Neural progenitor cell (in vitro differentiated cells): ENCODE measurements at regions not wholly inside any gene's neighbourhood (a gene's known extent, or its start where the extent isn't known, plus 50 kb on each side); places are given as distances from the start of the nearest gene placed in this dataset.

Experiments used
- DNase-seq: peaks from one replicate; pipeline ENCODE4 v3.0.0-alpha.2; 2016; ENCODE audit warnings: low spot score
- H2AFZ ChIP-seq: fragments of 200-600 bp; sonication (generic); replicated peaks from 2 replicates; pipeline ENCODE4 v1.6.1; 2016; ENCODE audit warnings: antibody characterized with exemption
- H3F3A ChIP-seq: fragments of 200-600 bp; sonication (generic); 2 replicates; pipeline ENCODE4 v1.6.1; 2016; ENCODE audit warnings: antibody characterized with exemption, low read depth
- H3K27ac ChIP-seq: fragments of 200-600 bp; sonication (generic); 2 replicates; pipeline ENCODE4 v1.5.1; 2016; ENCODE audit warnings: mild to moderate bottlenecking
- H3K27me3 ChIP-seq: fragments of 200-600 bp; sonication (generic); 2 replicates; pipeline ENCODE4 v1.6.1; 2016; ENCODE audit warnings: mild to moderate bottlenecking, moderate library complexity
- H3K36me3 ChIP-seq: fragments of 200-600 bp; sonication (generic); 2 replicates; pipeline ENCODE4 v1.5.1; 2016
- H3K4me1 ChIP-seq: fragments of 200-600 bp; sonication (generic); 2 replicates; pipeline ENCODE4 v1.6.1; 2016; ENCODE audit warnings: mixed run types
- H3K4me2 ChIP-seq: fragments of 200-600 bp; sonication (generic); 2 replicates; pipeline ENCODE4 v1.6.1; 2016
- H3K4me3 ChIP-seq: fragments of 200-600 bp; sonication (generic); 2 replicates; pipeline ENCODE4 v1.5.1; 2016
- H3K79me2 ChIP-seq: fragments of 200-600 bp; sonication (generic); 2 replicates; pipeline ENCODE4 v1.6.1; 2016; ENCODE audit warnings: low read depth
- H3K9ac ChIP-seq: fragments of 200-600 bp; sonication (generic); 2 replicates; pipeline ENCODE4 v1.6.1; 2016
- H3K9me3 ChIP-seq: fragments of 200-600 bp; sonication (generic); 2 replicates; pipeline ENCODE4 v1.5.1; 2016; ENCODE audit warnings: low read depth
- H4K20me1 ChIP-seq: fragments of 200-600 bp; sonication (generic); 2 replicates; pipeline ENCODE4 v1.6.1; 2016; ENCODE audit warnings: low read depth
- H3K27ac Mint-ChIP-seq: 3 replicates; pipeline ENCODE4 v1.8.0; 2021; ENCODE audit warnings: mixed read lengths
- H3K27me3 Mint-ChIP-seq: 2 replicates; pipeline ENCODE4 v1.8.0; 2022; ENCODE audit warnings: low read depth, mild to moderate bottlenecking, inconsistent platforms, moderate library complexity, mixed read lengths; ENCODE audit not compliant: insufficient read depth
- H3K36me3 Mint-ChIP-seq: 3 replicates; pipeline ENCODE4 v1.8.0; 2021; ENCODE audit warnings: mixed read lengths
- H3K4me1 Mint-ChIP-seq: 3 replicates; pipeline ENCODE4 v1.8.0; 2021; ENCODE audit warnings: mixed read lengths
- H3K4me3 Mint-ChIP-seq: 3 replicates; pipeline ENCODE4 v1.8.0; 2021; ENCODE audit warnings: mild to moderate bottlenecking, moderate library complexity, mixed read lengths
- H3K9me3 Mint-ChIP-seq: 3 replicates; pipeline ENCODE4 v1.8.0; 2020; ENCODE audit warnings: mixed read lengths
- CTCF ChIP-seq: fragments of 200-600 bp; sonication (generic); IDR thresholded peaks from 2 replicates; pipeline ENCODE4 v1.5.1; 2017; ENCODE audit warnings: antibody characterized with exemption, mild to moderate bottlenecking
- EZH2 ChIP-seq: fragments of 200-600 bp; sonication (generic); IDR thresholded peaks from 2 replicates; pipeline ENCODE4 v1.6.1; 2017; ENCODE audit warnings: antibody characterized with exemption, mild to moderate bottlenecking, moderate library complexity
- EZH2phosphoT487 ChIP-seq: fragments of 200-600 bp; sonication (generic); IDR thresholded peaks from 2 replicates; pipeline ENCODE4 v1.6.1; 2017; ENCODE audit warnings: antibody characterized with exemption

GRCh38 chr10:104515678-104516199, 125.4 kb upstream of the SORCS3 start:
- Mint-ChIP-seq H3K9me3 (no peaks in the 10 kb centered on the region), H3K4me1 (peaks cover 9% of the 10 kb centered on the region), H3K27ac (no peak overlapping the region), H3K4me3 (no peak overlapping the region), H3K36me3 (no peaks in the 10 kb centered on the region), H3K27me3 (peaks cover 3% of the 10 kb centered on the region)
- Histone ChIP-seq H3K4me2 (no peak overlapping the region), H4K20me1 (no peaks in the 10 kb centered on the region), H3K36me3 (no peaks in the 10 kb centered on the region), H3K4me1 (no peaks in the 10 kb centered on the region), H3F3A (no peaks in the 10 kb centered on the region), H3K27ac (no peak overlapping the region), H3K27me3 (no peaks in the 10 kb centered on the region), H3K4me3 (no peak overlapping the region), H2AFZ (no peak overlapping the region), H3K79me2 (no peaks in the 10 kb centered on the region), H3K9ac (no peak overlapping the region), H3K9me3 (no peaks in the 10 kb centered on the region)
- no peak for DNase-seq
- TF ChIP-seq CTCF (no peak), EZH2phosphoT487 (no peak), EZH2 (no peak)

- Mint-ChIP-seq H3K4me3 (no peak overlapping the region), H3K36me3 (no peaks in the 10 kb centered on the region), H3K27ac (no peak overlapping the region), H3K9me3 (no peaks in the 10 kb centered on the region), H3K27me3 (peaks cover 3% of the 10 kb centered on the region), H3K4me1 (peaks cover 9% of the 10 kb centered on the region)
- no peak overlapping the region for H3K27ac ChIP-seq
- H2AFZ ChIP-seq: no peak overlapping the region
- no peak for DNase-seq
- no peaks in the 10 kb centered on the region for H3F3A ChIP-seq
- no peaks in the 10 kb centered on the region for H3K27me3 ChIP-seq
- no peaks in the 10 kb centered on the region for H3K36me3 ChIP-seq
- H3K79me2 ChIP-seq: no peaks in the 10 kb centered on the region
- no peak overlapping the region for H3K4me3 ChIP-seq
- H3K4me1 ChIP-seq: no peaks in the 10 kb centered on the region
- no peaks in the 10 kb centered on the region for H4K20me1 ChIP-seq
- TF ChIP-seq CTCF: no peak
- TF ChIP-seq EZH2phosphoT487: no peak
- no peak for TF ChIP-seq EZH2
- no peak overlapping the region for H3K4me2 ChIP-seq
- no peaks in the 10 kb centered on the region for H3K9me3 ChIP-seq
- H3K9ac ChIP-seq: no peak overlapping the region
These were observed 124.1 kb upstream of the SORCS3 start for GRCh38 chr10:104516986-104517385.

DNA sequence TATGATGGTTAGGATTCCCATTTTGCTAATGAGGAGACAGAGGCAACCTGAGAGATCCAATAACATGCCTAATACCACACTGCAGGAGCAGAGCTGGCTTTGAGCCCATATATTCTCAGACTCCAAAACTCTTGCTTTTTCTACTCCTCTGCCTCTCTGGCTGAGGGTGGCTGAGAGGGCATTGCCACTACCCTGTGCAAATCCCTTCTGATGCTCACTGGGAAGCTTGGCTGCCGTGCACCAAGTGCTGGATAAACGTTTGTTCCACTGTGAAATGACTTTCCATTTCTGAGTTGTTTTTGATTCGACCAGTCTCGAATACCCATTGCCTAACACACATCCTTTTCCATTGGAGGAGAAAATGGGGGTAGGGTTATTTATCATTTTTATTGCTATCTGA, 123.1 kb upstream of the SORCS3 start:
- no peaks in the 10 kb centered on the region for H3K36me3 Mint-ChIP-seq
- H3K9ac ChIP-seq: no peak overlapping the region
- no peak for DNase-seq
- H3K4me2 ChIP-seq: no peak overlapping the region
- no peak overlapping the region for H3K4me3 Mint-ChIP-seq
- H3K4me3 ChIP-seq: no peak overlapping the region
- H3K27ac ChIP-seq: no peak overlapping the region
- no peaks in the 10 kb centered on the region for H3K9me3 Mint-ChIP-seq
- H3K4me1 Mint-ChIP-seq: peaks cover 11% of the 10 kb centered on the region
- H3K9me3 ChIP-seq: no peaks in the 10 kb centered on the region
- H3K27me3 ChIP-seq: no peaks in the 10 kb centered on the region
- TF ChIP-seq EZH2phosphoT487 (no peak), EZH2 (no peak), CTCF (no peak)
- no peaks in the 10 kb centered on the region for H3F3A ChIP-seq
- H3K79me2 ChIP-seq: no peaks in the 10 kb centered on the region
- H2AFZ ChIP-seq: no peak overlapping the region
- H4K20me1 ChIP-seq: no peaks in the 10 kb centered on the region
- no peak overlapping the region for H3K27ac Mint-ChIP-seq
- H3K36me3 ChIP-seq: no peaks in the 10 kb centered on the region
- peaks cover 3% of the 10 kb centered on the region for H3K27me3 Mint-ChIP-seq
- peaks cover 5% of the 10 kb centered on the region for H3K4me1 ChIP-seq
